ENCODE measurements at regions not wholly inside any gene's neighbourhood (a gene's known extent, or its start where the extent isn't known, plus 50 kb on each side); places are given as distances from the start of the nearest gene placed in this dataset.
"Not testable (repeated sequence)": the region's sequence is repeated elsewhere in the genome, so short reads cannot be mapped to it uniquely, and the experiment has no call there.

- DNase-seq: no peak
Observed at GRCh38 chr6:155883741-155884140, 428.1 kb upstream of the NOX3 start.

- no peak for DNase-seq
Observed at GRCh38 chr6:155883334-155883731, 427.7 kb upstream of the NOX3 start.

GRCh38 chr6:155882527-155883333 lies 427.1 kb upstream of the NOX3 start:
- no peak for DNase-seq

GRCh38 chr6:155881826-155882526 lies 426.3 kb upstream of the NOX3 start:
- DNase-seq: no peak

- no peak for DNase-seq
Observed at GRCh38 chr6:155880900-155881299, 425.3 kb upstream of the NOX3 start.

GRCh38 chr6:155872961-155873360 lies 417.3 kb upstream of the NOX3 start:
- DNase-seq: no peak

- DNase-seq: no peak
Observed at GRCh38 chr6:155867682-155868081, 412.0 kb upstream of the NOX3 start.

- not testable (repeated sequence) for DNase-seq
Observed at GRCh38 chr6:155866676-155867390, 411.2 kb upstream of the NOX3 start.

GRCh38 chr6:155861821-155862220 lies 406.2 kb upstream of the NOX3 start:
- no peak for DNase-seq

- not testable (repeated sequence) for DNase-seq
Observed at GRCh38 chr6:155858906-155859305, 403.3 kb upstream of the NOX3 start.

GRCh38 chr6:155854787-155855186 lies 399.1 kb upstream of the NOX3 start:
- no peak for DNase-seq

- DNase-seq: no peak
Observed at GRCh38 chr6:155853011-155853410, 397.4 kb upstream of the NOX3 start.

GRCh38 chr6:155850408-155850841 lies 394.8 kb upstream of the NOX3 start:
- DNase-seq: no peak

GRCh38 chr6:155847711-155848110 lies 392.1 kb upstream of the NOX3 start:
- DNase-seq: no peak

- no peak for DNase-seq
Observed at GRCh38 chr6:155837474-155837873, 381.8 kb upstream of the NOX3 start.

GRCh38 chr6:155832596-155832995 lies 377.0 kb upstream of the NOX3 start:
- no peak for DNase-seq

GRCh38 chr6:155830531-155830930 lies 374.9 kb upstream of the NOX3 start:
- DNase-seq: no peak

GRCh38 chr6:155829646-155830045 lies 374.0 kb upstream of the NOX3 start:
- DNase-seq: no peak

GRCh38 chr6:155828989-155829388 lies 373.4 kb upstream of the NOX3 start:
- no peak for DNase-seq

- no peak for DNase-seq
Observed at GRCh38 chr6:155818698-155819097, 363.1 kb upstream of the NOX3 start.

- DNase-seq: no peak
Observed at GRCh38 chr6:155813548-155813947, 357.9 kb upstream of the NOX3 start.

GRCh38 chr6:155807243-155807642 lies 351.6 kb upstream of the NOX3 start:
- no peak for DNase-seq

- no peak for DNase-seq
Observed at GRCh38 chr6:155801046-155801445, 345.4 kb upstream of the NOX3 start.

GRCh38 chr6:155798876-155799275 lies 343.2 kb upstream of the NOX3 start:
- not testable (repeated sequence) for DNase-seq
